SK-N-SH treated with all-trans-retinoic acid at 6 μM for 48 hours (cell line): ENCODE measurements at regions not wholly inside any gene's neighbourhood (a gene's known extent, or its start where the extent isn't known, plus 50 kb on each side); places are given as distances from the start of the nearest gene placed in this dataset.

Experiments
- ATAC-seq: fragments of 200-7000 bp; cut with Tn5 transposase; 3 replicates; pipeline ENCODE4 v1.9.1; 2020; ENCODE audit warnings: mild to moderate bottlenecking, moderate library complexity
- ARNTL ChIP-seq: fragments of 450-650 bp; formaldehyde crosslinking; IDR thresholded peaks from 2 replicates; pipeline ENCODE4 v1.5.0; 2020; ENCODE audit warnings: low read depth, mild to moderate bottlenecking, moderate library complexity, borderline replicate concordance
- BACH2 ChIP-seq: fragments of 250-450 bp; sonication (Bioruptor Pico); IDR thresholded peaks from 2 replicates; pipeline ENCODE4 v1.9.0; 2021; ENCODE audit warnings: mild to moderate bottlenecking, borderline replicate concordance
- CREB5 ChIP-seq: fragments of 250-450 bp; sonication (Bioruptor Pico); IDR thresholded peaks from 2 replicates; pipeline ENCODE4 v1.5.1; 2020; ENCODE audit warnings: low read depth, mild to moderate bottlenecking, moderate library complexity
- CSDC2 ChIP-seq: fragments of 250-450 bp; sonication (Bioruptor Pico); IDR thresholded peaks from 2 replicates; pipeline ENCODE4 v1.5.0; 2020; ENCODE audit warnings: mild to moderate bottlenecking, moderate library complexity
- CSRNP3 ChIP-seq: fragments of 250-450 bp; sonication (Bioruptor Pico); IDR thresholded peaks from 2 replicates; pipeline ENCODE4 v1.5.1; 2021; ENCODE audit warnings: mild to moderate bottlenecking, moderate library complexity
- ESRRG ChIP-seq: fragments of 250-450 bp; sonication (Bioruptor Pico); IDR thresholded peaks from 2 replicates; pipeline ENCODE4 v1.6.1; 2021; ENCODE audit warnings: mild to moderate bottlenecking
- GLIS3 ChIP-seq: fragments of 250-450 bp; sonication (Bioruptor Pico); IDR thresholded peaks from 2 replicates; pipeline ENCODE4 v1.5.0; 2020; ENCODE audit warnings: mild to moderate bottlenecking, moderate library complexity
- ISL1 ChIP-seq: fragments of 250-450 bp; sonication (Bioruptor Pico); IDR thresholded peaks from 2 replicates; pipeline ENCODE4 v2.1.2; 2022; ENCODE audit warnings: mild to moderate bottlenecking, moderate library complexity
- OSR1 ChIP-seq: fragments of 250-450 bp; sonication (Bioruptor Pico); IDR thresholded peaks from 2 replicates; pipeline ENCODE4 v1.8.0; 2022; ENCODE audit warnings: moderate library complexity, mild to moderate bottlenecking, inconsistent platforms
- PATZ1 ChIP-seq: fragments of 250-450 bp; sonication (Bioruptor Pico); IDR thresholded peaks from 2 replicates; pipeline ENCODE4 v1.8.0; 2020; ENCODE audit warnings: mild to moderate bottlenecking, moderate library complexity, borderline replicate concordance
- POU6F1 ChIP-seq: fragments of 250-450 bp; sonication (Bioruptor Pico); IDR thresholded peaks from 2 replicates; pipeline ENCODE4 v1.8.0; 2021; ENCODE audit warnings: low read depth, mild to moderate bottlenecking, moderate library complexity, borderline replicate concordance
- PPARA ChIP-seq: fragments of 250-450 bp; sonication (Bioruptor Pico); IDR thresholded peaks from 2 replicates; pipeline ENCODE4 v1.5.0; 2020; ENCODE audit warnings: mild to moderate bottlenecking, borderline replicate concordance
- RARB ChIP-seq: fragments of 250-450 bp; sonication (Bioruptor Pico); IDR thresholded peaks from 2 replicates; pipeline ENCODE4 v1.8.0; 2021; ENCODE audit warnings: mild to moderate bottlenecking, moderate library complexity
- SNAI2 ChIP-seq: fragments of 250-450 bp; sonication (Bioruptor Pico); IDR thresholded peaks from 2 replicates; pipeline ENCODE4 v1.5.0; 2020; ENCODE audit warnings: mild to moderate bottlenecking, moderate library complexity
- TCF4 ChIP-seq: fragments of 250-450 bp; sonication (Bioruptor Pico); IDR thresholded peaks from 2 replicates; pipeline ENCODE4 v1.8.0; 2021; ENCODE audit warnings: mild to moderate bottlenecking, moderate library complexity, borderline replicate concordance
- TOX ChIP-seq: fragments of 250-450 bp; sonication (Bioruptor Pico); IDR thresholded peaks from 2 replicates; pipeline ENCODE4 v1.8.0; 2021; ENCODE audit warnings: mild to moderate bottlenecking, moderate library complexity, borderline replicate concordance
- ZC3H10 ChIP-seq: fragments of 250-450 bp; sonication (Bioruptor Pico); IDR thresholded peaks from 2 replicates; pipeline ENCODE4 v1.5.1; 2021; ENCODE audit warnings: mild to moderate bottlenecking, moderate library complexity
- ZFP3 ChIP-seq: fragments of 250-450 bp; sonication (Bioruptor Pico); IDR thresholded peaks from 2 replicates; pipeline ENCODE4 v1.5.0; 2020; ENCODE audit warnings: mild to moderate bottlenecking, moderate library complexity
- ZFP30 ChIP-seq: fragments of 450-650 bp; formaldehyde crosslinking; IDR thresholded peaks from 2 replicates; pipeline ENCODE4 v1.5.0; 2022; ENCODE audit warnings: mild to moderate bottlenecking, moderate library complexity
- ZNF565 ChIP-seq: fragments of 450-650 bp; formaldehyde crosslinking; conservative IDR thresholded peaks from 2 replicates; pipeline ENCODE4 v1.5.0; 2020; ENCODE audit warnings: low read depth, mild to moderate bottlenecking, moderate library complexity
- ZNF70 ChIP-seq: fragments of 450-650 bp; formaldehyde crosslinking; IDR thresholded peaks from 2 replicates; pipeline ENCODE4 v1.5.0; 2020; ENCODE audit warnings: mild to moderate bottlenecking, moderate library complexity
- ZNF8 ChIP-seq: fragments of 450-650 bp; formaldehyde crosslinking; IDR thresholded peaks from 2 replicates; pipeline ENCODE4 v1.5.0; 2020; ENCODE audit warnings: mild to moderate bottlenecking, moderate library complexity

- no peak for ATAC-seq
Measured at GRCh38 chr4:138097912-138098600, 144.1 kb downstream of the SLC7A11 start.

GRCh38 chr4:138096384-138097062 lies 145.6 kb downstream of the SLC7A11 start:
- TF ChIP-seq CSDC2 (CRISPR knock-in tag), result no peak
- no peak for TF ChIP-seq TCF4
- no peak for TF ChIP-seq RARB (CRISPR knock-in tag)
- no peak for TF ChIP-seq BACH2
- no peak for TF ChIP-seq ARNTL
- TF ChIP-seq PPARA (CRISPR knock-in tag), result no peak
- no peak for ATAC-seq

More at GRCh38 chr4:138097912-138098600, 144.1 kb downstream of the SLC7A11 start:
- TF ChIP-seq CSRNP3 (no peak), ZNF565 (CRISPR knock-in tag) (no peak), ZNF8 (no peak), POU6F1 (CRISPR knock-in tag) (no peak), SNAI2 (CRISPR knock-in tag) (no peak), PATZ1 (CRISPR knock-in tag) (no peak), ESRRG (CRISPR knock-in tag) (no peak), ZC3H10 (CRISPR knock-in tag) (no peak), BACH2 (no peak), TOX (CRISPR knock-in tag) (no peak), PPARA (CRISPR knock-in tag) (no peak), ZFP30 (CRISPR knock-in tag) (no peak), ZNF70 (CRISPR knock-in tag) (no peak), OSR1 (CRISPR knock-in tag) (no peak), TCF4 (no peak), ZFP3 (CRISPR knock-in tag) (no peak), CREB5 (no peak), CSDC2 (CRISPR knock-in tag) (no peak), RARB (CRISPR knock-in tag) (no peak), ISL1 (CRISPR knock-in tag) (no peak)

GRCh38 chr4:138095378-138095777 lies 146.8 kb downstream of the SLC7A11 start:
- ATAC-seq, result no peak
- TF ChIP-seq POU6F1 (CRISPR knock-in tag), result no peak
- TF ChIP-seq ARNTL, result no peak
- TF ChIP-seq, all 23 proteins: peak for 0

GRCh38 chr4:138092060-138092459 lies 150.1 kb downstream of the SLC7A11 start:
- ATAC-seq, result no peak
- TF ChIP-seq BACH2 (no peak), ZFP30 (CRISPR knock-in tag) (no peak), ZNF565 (CRISPR knock-in tag) (no peak), ARNTL (no peak), CREB5 (no peak), PPARA (CRISPR knock-in tag) (no peak), GLIS3 (CRISPR knock-in tag) (no peak), PATZ1 (CRISPR knock-in tag) (no peak), CSRNP3 (no peak), SNAI2 (CRISPR knock-in tag) (no peak), CSDC2 (CRISPR knock-in tag) (no peak)
